H1 (cell line): ENCODE measurements at regions not wholly inside any gene's neighbourhood (a gene's known extent, or its start where the extent isn't known, plus 50 kb on each side); places are given as distances from the start of the nearest gene placed in this dataset.
A peak's percentile ranks its signal among the peaks of the same experiment; 100 is the strongest.

Source experiments
- CTCF ChIA-PET: fragments of 300-600 bp; sonication (Branson Sonifier 250); formaldehyde crosslinking; loops from one replicate; lab custom pipeline; 2021; ENCODE audit not compliant: partially characterized antibody; lab: Charles Lee
- POLR2A ChIA-PET: fragments of 300-600 bp; sonication (Branson Sonifier 250); formaldehyde crosslinking; loops from one replicate; lab custom pipeline; 2021; ENCODE audit warnings: inconsistent platforms; ENCODE audit not compliant: partially characterized antibody; lab: Charles Lee
- DNase-seq, 2 experiments: peaks; one replicate each; pipeline versions ENCODE4 v3.0.0 to v3.0.0-alpha.2; 2010 to 2022; ENCODE audit warnings: low spot score in 2 of 2, low read depth in 1 of 2, mixed read lengths in 1 of 2
- FAIRE-seq: peaks from 2 replicates; lab custom pipeline; 2011; peaks lifted over from hg19 to GRCh38; lab: Jason Lieb, UNC
- H2AFZ ChIP-seq: 2 replicates; pipeline ENCODE4 v1.8.1; 2012; ENCODE audit warnings: low read length, inconsistent platforms
- H2AK5ac ChIP-seq: 2 replicates; pipeline ENCODE4 v1.6.1; 2013; ENCODE audit warnings: low read depth, low read length
- H2BK120ac ChIP-seq: replicated peaks from 2 replicates; pipeline ENCODE3; 2013; ENCODE audit warnings: low read depth, low read length, inconsistent platforms
- H2BK12ac ChIP-seq: 2 replicates; pipeline ENCODE4 v1.6.1; 2013; ENCODE audit warnings: low read depth, low read length
- H2BK15ac ChIP-seq: 2 replicates; pipeline ENCODE4 v1.6.1; 2013; ENCODE audit warnings: low read length
- H2BK20ac ChIP-seq: 2 replicates; pipeline ENCODE4 v1.6.1; 2013; ENCODE audit warnings: low read length
- H2BK5ac ChIP-seq: 2 replicates; pipeline ENCODE4 v1.6.1; 2013; ENCODE audit warnings: low read depth, low read length
- H3K14ac ChIP-seq: 2 replicates; pipeline ENCODE4 v1.6.1; 2013; ENCODE audit warnings: inconsistent platforms; ENCODE audit not compliant: insufficient read length
- H3K18ac ChIP-seq: 2 replicates; pipeline ENCODE4 v1.6.1; 2013; ENCODE audit warnings: low read length; ENCODE audit errors: extremely low read depth
- H3K23ac ChIP-seq: 2 replicates; pipeline ENCODE4 v1.6.1; 2013; ENCODE audit warnings: inconsistent platforms; ENCODE audit not compliant: insufficient read length
- H3K23me2 ChIP-seq: 2 replicates; pipeline ENCODE4 v1.6.1; 2013; ENCODE audit warnings: low read depth, low read length
- H3K27ac ChIP-seq: 2 replicates; pipeline ENCODE4 v1.6.1; 2011; ENCODE audit warnings: low read depth, low read length, inconsistent platforms
- H3K27me3 ChIP-seq, 4 experiments: replicated peaks in 1 of 4; 1 replicate in 1 of 4; 2 replicates in 3 of 4; pipeline versions ENCODE4 v1.6.1 to v1.8.1; 2011 to 2013; ENCODE audit warnings: low read length in 3 of 4, mild to moderate bottlenecking in 3 of 4, inconsistent platforms in 2 of 4, mixed read lengths in 2 of 4, moderate library complexity in 1 of 4; ENCODE audit not compliant: control insufficient read depth in 3 of 4, insufficient read depth in 3 of 4; ENCODE audit errors: extremely low read depth in 1 of 4
- H3K36me3 ChIP-seq, 4 experiments: 2 replicates each; pipeline versions ENCODE4 v1.6.1 to v1.8.1; 2011 to 2013; ENCODE audit warnings: mild to moderate bottlenecking in 4 of 4, low read length in 3 of 4, moderate library complexity in 2 of 4, control low read depth in 1 of 4, inconsistent platforms in 1 of 4; ENCODE audit not compliant: insufficient read depth in 4 of 4, control insufficient read depth in 2 of 4
- H3K4ac ChIP-seq: replicated peaks from 2 replicates; pipeline ENCODE3; 2013; ENCODE audit warnings: low read length, low read depth, mixed read lengths, inconsistent platforms; ENCODE audit not compliant: insufficient read length
- H3K4me1 ChIP-seq, 4 experiments: replicated peaks in 1 of 4; 1 replicate in 1 of 4; 2 replicates in 3 of 4; pipeline versions ENCODE4 v1.6.1 to v1.8.1; 2011 to 2013; ENCODE audit warnings: low read length in 3 of 4, inconsistent platforms in 2 of 4, mixed read lengths in 1 of 4; ENCODE audit not compliant: insufficient read depth in 4 of 4, control insufficient read depth in 3 of 4
- H3K4me2 ChIP-seq, 2 experiments: 2 replicates each; pipeline versions ENCODE4 v1.6.1 to v1.8.1; 2011 to 2013; ENCODE audit warnings: low read depth in 2 of 2, low read length in 2 of 2, control low read depth in 1 of 2, inconsistent platforms in 1 of 2, mild to moderate bottlenecking in 1 of 2; ENCODE audit not compliant: insufficient read depth in 1 of 2
- H3K4me3 ChIP-seq, 4 experiments: fragments of 200-600, 300-600 bp in 1 of 4; sonication (generic), shearing (Covaris generic), sonication (Bioruptor Twin) in 1 of 4; 2 replicates each; pipeline versions ENCODE4 v1.5.1 to v1.8.1; 2011 to 2016; ENCODE audit warnings: low read length in 4 of 4, low read depth in 3 of 4, control low read depth in 2 of 4, inconsistent platforms in 2 of 4, mild to moderate bottlenecking in 2 of 4, mixed read lengths in 1 of 4, moderate library complexity in 1 of 4; ENCODE audit not compliant: insufficient read depth in 2 of 4; ENCODE audit errors: extremely low read depth in 1 of 4
- H3K56ac ChIP-seq: replicated peaks from 2 replicates; pipeline ENCODE3; 2013; ENCODE audit warnings: low read depth, mild to moderate bottlenecking, mixed read lengths, low read length, inconsistent platforms; ENCODE audit not compliant: insufficient read length
- H3K79me1 ChIP-seq: 2 replicates; pipeline ENCODE4 v1.6.1; 2013; ENCODE audit warnings: low read depth, low read length, control low read depth
- H3K79me2 ChIP-seq, 2 experiments: 2 replicates each; pipeline versions ENCODE4 v1.6.1 to v1.8.1; 2012 to 2013; ENCODE audit warnings: low read length in 2 of 2, mild to moderate bottlenecking in 2 of 2, inconsistent platforms in 1 of 2; ENCODE audit not compliant: insufficient read depth in 2 of 2, control insufficient read depth in 1 of 2
- H3K9ac ChIP-seq, 4 experiments: replicated peaks in 1 of 4; 1 replicate in 1 of 4; 2 replicates in 3 of 4; pipeline versions ENCODE4 v1.6.1 to v1.8.1; 2011 to 2013; ENCODE audit warnings: low read depth in 3 of 4, low read length in 3 of 4, control low read depth in 2 of 4, mild to moderate bottlenecking in 2 of 4, moderate library complexity in 2 of 4, inconsistent platforms in 1 of 4; ENCODE audit errors: extremely low read depth in 1 of 4
- H3K9me3 ChIP-seq, 2 experiments: 2 replicates each; pipeline versions ENCODE4 v1.6.1 to v1.8.1; 2012 to 2013; ENCODE audit warnings: mild to moderate bottlenecking in 2 of 2, moderate library complexity in 2 of 2, control low read depth in 1 of 2, inconsistent platforms in 1 of 2, low read depth in 1 of 2, low read length in 1 of 2, mixed read lengths in 1 of 2; ENCODE audit not compliant: insufficient read depth in 2 of 2
- H4K20me1 ChIP-seq, 2 experiments: replicated peaks in 1 of 2; 2 replicates each; pipeline versions ENCODE3 to v1.8.1; 2011 to 2013; ENCODE audit warnings: inconsistent platforms in 2 of 2, low read length in 2 of 2, mild to moderate bottlenecking in 1 of 2; ENCODE audit not compliant: insufficient read depth in 2 of 2, control insufficient read depth in 1 of 2
- H4K5ac ChIP-seq: 2 replicates; pipeline ENCODE4 v1.6.1; 2013; ENCODE audit warnings: low read length, low read depth, mixed read lengths, inconsistent platforms; ENCODE audit not compliant: insufficient read length
- H4K8ac ChIP-seq: 2 replicates; pipeline ENCODE4 v1.8.0; 2013; ENCODE audit warnings: mild to moderate bottlenecking, moderate library complexity, low read length, inconsistent platforms; ENCODE audit not compliant: insufficient read depth; ENCODE audit errors: extremely low read depth
- H4K91ac ChIP-seq: replicated peaks from 2 replicates; pipeline ENCODE3; 2013; ENCODE audit warnings: low read length, mixed read lengths, inconsistent platforms; ENCODE audit not compliant: insufficient read length
- BACH1 ChIP-seq: IDR thresholded peaks from 2 replicates; pipeline ENCODE4 v1.6.1; 2012; ENCODE audit warnings: low read length, improper control_type of control experiment
- BRCA1 ChIP-seq: IDR thresholded peaks from 2 replicates; pipeline ENCODE4 v1.6.1; 2012; ENCODE audit warnings: low read depth, low read length, improper control_type of control experiment
- CTBP2 ChIP-seq: IDR thresholded peaks from 2 replicates; pipeline ENCODE4 v1.7.0; 2011; ENCODE audit warnings: borderline replicate concordance, mild to moderate bottlenecking, moderate library complexity, mixed read lengths, low read length; ENCODE audit not compliant: insufficient read depth, insufficient read length
- HDAC2 ChIP-seq, 2 experiments: fragments of 300-600 bp in 1 of 2; sonication (generic) in 1 of 2; IDR thresholded peaks; 2 replicates each; pipeline ENCODE4 v1.6.1; 2011 to 2012; ENCODE audit warnings: low read depth in 2 of 2, low read length in 2 of 2, mild to moderate bottlenecking in 2 of 2, moderate library complexity in 2 of 2, borderline replicate concordance in 1 of 2, inconsistent platforms in 1 of 2
- KDM5A ChIP-seq: fragments of 200-600 bp; IDR thresholded peaks from 2 replicates; pipeline ENCODE4 v1.7.1; 2012; ENCODE audit warnings: mild to moderate bottlenecking, low read length, inconsistent platforms, mixed read lengths
- NANOG ChIP-seq: IDR thresholded peaks from 2 replicates; pipeline ENCODE4 v1.6.1; 2011; ENCODE audit warnings: low read length, low read depth, mild to moderate bottlenecking, inconsistent platforms; ENCODE audit not compliant: insufficient read depth, poor library complexity, severe bottlenecking
- RXRA ChIP-seq: IDR thresholded peaks from 2 replicates; pipeline ENCODE4 v1.6.1; 2011; ENCODE audit warnings: low read depth, mild to moderate bottlenecking, low read length, moderate library complexity; ENCODE audit not compliant: insufficient read depth
- SP1 ChIP-seq: IDR thresholded peaks from 2 replicates; pipeline ENCODE4 v1.6.1; 2011; ENCODE audit warnings: low read depth, low read length
- SRF ChIP-seq: IDR thresholded peaks from 2 replicates; pipeline ENCODE4 v1.6.1; 2011; ENCODE audit warnings: mild to moderate bottlenecking, low read depth, low read length, moderate library complexity
- TBP ChIP-seq: IDR thresholded peaks from 2 replicates; pipeline ENCODE4 v1.6.1; 2011; ENCODE audit warnings: low read depth, low read length, improper control_type of control experiment
- TEAD4 ChIP-seq: IDR thresholded peaks from 2 replicates; pipeline ENCODE4 v1.6.1; 2012; ENCODE audit warnings: low read depth, low read length, inconsistent platforms, mixed read lengths
- YY1 ChIP-seq: IDR thresholded peaks from 2 replicates; pipeline ENCODE4 v1.6.1; 2011; ENCODE audit warnings: low read depth, mild to moderate bottlenecking, low read length
- WGBS, 2 experiments: shearing (Covaris generic) in 1 of 2; methylation state at CpG; one replicate each; pipeline versions ENCODE4 v1.1.6 to v1.1.7; 2013 to 2015; ENCODE audit warnings: low lambda C conversion rate in 2 of 2, mixed read lengths in 2 of 2, inconsistent platforms in 1 of 2, low coverage in 1 of 2, missing lambda C conversion rate in 1 of 2; ENCODE audit not compliant: insufficient replicate concordance in 2 of 2, insufficient coverage in 1 of 2, insufficient read length in 1 of 2; ENCODE audit errors: extremely low coverage in 1 of 2, missing lambda C conversion rate in 1 of 2; 5-methylcytosine and 5-hydroxymethylcytosine counted together

DNA sequence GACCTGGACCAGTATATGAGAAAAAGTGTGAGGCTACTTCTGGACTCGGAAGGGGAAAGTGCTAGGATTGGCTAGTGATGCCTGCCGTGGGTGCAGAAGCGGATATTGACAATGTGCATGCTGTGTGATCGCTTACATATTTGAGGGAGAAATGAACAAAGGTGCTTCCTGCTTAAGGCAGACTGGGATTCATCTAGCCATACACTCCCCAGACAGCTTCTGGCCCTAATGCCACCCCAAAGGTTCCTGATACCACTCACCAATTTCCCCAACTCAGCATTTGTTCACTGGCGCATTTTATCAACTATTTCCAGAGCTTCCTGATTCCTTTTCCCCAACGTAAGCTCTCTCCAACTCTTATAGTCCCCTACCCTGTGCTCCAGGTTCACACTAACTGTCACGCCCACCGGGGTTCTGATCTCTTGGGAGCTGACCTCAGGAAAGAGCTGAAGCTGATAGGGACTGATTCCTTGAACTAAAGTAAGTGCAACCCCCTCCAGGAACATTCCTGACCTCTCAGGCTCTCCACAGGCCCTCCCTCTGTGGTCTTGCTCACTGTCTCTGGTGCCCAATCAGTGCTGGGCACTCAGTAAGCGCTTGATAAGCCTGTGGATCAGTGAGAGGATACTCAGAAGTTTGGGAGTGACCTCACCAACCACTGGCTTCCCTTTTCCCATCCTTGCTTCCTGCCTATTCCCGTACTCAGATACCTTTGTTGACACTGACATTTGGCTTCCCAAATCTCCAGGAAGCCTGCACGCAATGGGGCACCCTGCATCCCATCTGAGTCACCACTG is 73.3 kb downstream of the MRPL14 start:
- Histone ChIP-seq H4K91ac (no peak overlapping the region), H3K79me2 (no peaks in the 10 kb centered on the region), H3K4me2 (no peak overlapping the region), H3K56ac (no peak overlapping the region), H3K14ac (no peak overlapping the region), H3K23me2 (no peaks in the 10 kb centered on the region), H3K36me3 (no peaks in the 10 kb centered on the region), H3K4me3 (no peak overlapping the region), H3K27ac (no peak overlapping the region), H3K18ac (no peak overlapping the region), H2BK12ac (0 out of 2 replicates have a peak overlapping the region, but pooled peaks have one; percentile 23), H2BK15ac (peak overlapping the region; percentile 76), H3K9ac (no peak overlapping the region), H3K23ac (no peak overlapping the region), H4K5ac (no peak overlapping the region), H2AK5ac (no peak overlapping the region), H4K8ac (no peak overlapping the region), H3K9me3 (no peaks in the 10 kb centered on the region), H3K4ac (no peak overlapping the region), H2BK5ac (no peak overlapping the region), H3K79me1 (no peaks in the 10 kb centered on the region), H2AFZ (0 out of 2 replicates have a peak overlapping the region, but pooled peaks have one; percentile 46), H3K27me3 (no peaks in the 10 kb centered on the region), H2BK20ac (no peak overlapping the region), H4K20me1 (no peaks in the 10 kb centered on the region), H2BK120ac (no peak overlapping the region), H3K4me1 (peaks cover 0 to 14% (median 6%) of the 10 kb centered on the region in 4 experiments; a peak in 6 of 7 replicates)
- DNase-seq: no peak
- CTCF ChIA-PET: interaction anchor here (1.7 to 23.4 kb wide), 3 partner anchors 11 to 100 kb away, joined by 8 to 331 read pairs (median 112); no protein-coding TSS in a partner anchor
- no peak for FAIRE-seq
- POLR2A ChIA-PET: interaction anchor here (1.1 to 5.5 kb wide), 3 partner anchors 8 to 50 kb away, joined by 4 to 35 read pairs (median 16); no protein-coding TSS in a partner anchor
- WGBS, 2 experiments: 74% methylated on average over 11 of the region's 11 CpGs; no CpG with 5 or more reads in 1 of the 2 experiments
- TF ChIP-seq TBP (no peak), CTBP2 (no peak), HDAC2 (IDR thresholded peaks at IDR 0.05; ENCODE audit: borderline replicate concordance in 1 of 2, low read depth in 2 of 2, low read length in 2 of 2) (no peak), BRCA1 (no peak), SP1 (no peak), SRF (no peak), KDM5A (no peak), RXRA (no peak), BACH1 (no peak), NANOG (no peak), YY1 (no peak), TEAD4 (no peak)
